ENCODE measurements at regions not wholly inside any gene's neighbourhood (a gene's known extent, or its start where the extent isn't known, plus 50 kb on each side); places are given as distances from the start of the nearest gene placed in this dataset.

GRCh38 chr6:114712129-114712662 lies 369.4 kb upstream of the HS3ST5 start:
- no peak overlapping the region for H3K27ac Mint-ChIP-seq (ENCODE audit: unreplicated experiment)
- peaks cover 1% of the 10 kb centered on the region for H3K27me3 Mint-ChIP-seq (ENCODE audit: unreplicated experiment)
- H3K4me3 Mint-ChIP-seq (ENCODE audit: unreplicated experiment): no peak overlapping the region
- DNase-seq (ENCODE audit: low spot score): no peak
- no peaks in the 10 kb centered on the region for H3K9me3 Mint-ChIP-seq (ENCODE audit: unreplicated experiment)
- no peaks in the 10 kb centered on the region for H3K36me3 Mint-ChIP-seq (ENCODE audit: low read depth, unreplicated experiment)
- H3K4me1 Mint-ChIP-seq (ENCODE audit: unreplicated experiment): no peaks in the 10 kb centered on the region
- TF ChIP-seq CTCF (IDR thresholded peaks at IDR 0.05; ENCODE audit: unreplicated experiment): no peak

GRCh38 chr6:114707081-114707620 lies 364.3 kb upstream of the HS3ST5 start:
- TF ChIP-seq CTCF (IDR thresholded peaks at IDR 0.05; ENCODE audit: unreplicated experiment): no peak
- H3K4me3 Mint-ChIP-seq (ENCODE audit: unreplicated experiment): no peak overlapping the region
- H3K4me1 Mint-ChIP-seq (ENCODE audit: unreplicated experiment): no peaks in the 10 kb centered on the region
- H3K27me3 Mint-ChIP-seq (ENCODE audit: unreplicated experiment): no peaks in the 10 kb centered on the region
- DNase-seq (ENCODE audit: low spot score): no peak
- H3K9me3 Mint-ChIP-seq (ENCODE audit: unreplicated experiment): no peaks in the 10 kb centered on the region
- H3K27ac Mint-ChIP-seq (ENCODE audit: unreplicated experiment): no peak overlapping the region
- H3K36me3 Mint-ChIP-seq (ENCODE audit: low read depth, unreplicated experiment): no peaks in the 10 kb centered on the region

GRCh38 chr6:114690625-114691024 lies 347.8 kb upstream of the HS3ST5 start:
- H3K9me3 Mint-ChIP-seq (ENCODE audit: unreplicated experiment): no peaks in the 10 kb centered on the region
- H3K27me3 Mint-ChIP-seq (ENCODE audit: unreplicated experiment): no peaks in the 10 kb centered on the region
- H3K4me3 Mint-ChIP-seq (ENCODE audit: unreplicated experiment): no peak overlapping the region
- no peak overlapping the region for H3K27ac Mint-ChIP-seq (ENCODE audit: unreplicated experiment)
- no peak for DNase-seq (ENCODE audit: low spot score)
- no peaks in the 10 kb centered on the region for H3K36me3 Mint-ChIP-seq (ENCODE audit: low read depth, unreplicated experiment)
- no peaks in the 10 kb centered on the region for H3K4me1 Mint-ChIP-seq (ENCODE audit: unreplicated experiment)
- no peak for TF ChIP-seq CTCF (IDR thresholded peaks at IDR 0.05; ENCODE audit: unreplicated experiment)

- no peak for DNase-seq (ENCODE audit: low spot score)
- H3K27me3 Mint-ChIP-seq (ENCODE audit: unreplicated experiment): no peaks in the 10 kb centered on the region
- no peaks in the 10 kb centered on the region for H3K36me3 Mint-ChIP-seq (ENCODE audit: low read depth, unreplicated experiment)
- H3K27ac Mint-ChIP-seq (ENCODE audit: unreplicated experiment): no peak overlapping the region
- TF ChIP-seq CTCF (IDR thresholded peaks at IDR 0.05; ENCODE audit: unreplicated experiment): no peak
- no peaks in the 10 kb centered on the region for H3K4me1 Mint-ChIP-seq (ENCODE audit: unreplicated experiment)
- H3K9me3 Mint-ChIP-seq (ENCODE audit: unreplicated experiment): peaks cover 6% of the 10 kb centered on the region
- no peak overlapping the region for H3K4me3 Mint-ChIP-seq (ENCODE audit: unreplicated experiment)
These were observed 316.7 kb upstream of the HS3ST5 start for GRCh38 chr6:114659513-114659912.

GRCh38 chr6:114651611-114652010 lies 308.8 kb upstream of the HS3ST5 start:
- H3K4me3 Mint-ChIP-seq (ENCODE audit: unreplicated experiment): no peak overlapping the region

More at GRCh38 chr6:114651611-114652010, 308.8 kb upstream of the HS3ST5 start:
- Mint-ChIP-seq H3K27ac (ENCODE audit: unreplicated experiment) (no peak overlapping the region), H3K36me3 (ENCODE audit: low read depth, unreplicated experiment) (no peaks in the 10 kb centered on the region), H3K9me3 (ENCODE audit: unreplicated experiment) (no peaks in the 10 kb centered on the region), H3K4me1 (ENCODE audit: unreplicated experiment) (peaks cover 4% of the 10 kb centered on the region), H3K27me3 (ENCODE audit: unreplicated experiment) (no peaks in the 10 kb centered on the region)
- TF ChIP-seq CTCF (IDR thresholded peaks at IDR 0.05; ENCODE audit: unreplicated experiment): no peak
- DNase-seq (ENCODE audit: low spot score): no peak

All from endothelial cell (in vitro differentiated cells).